Stimulated activated CD4-positive, alpha-beta T cell treated with anti-CD3 and anti-CD28 coated beads, Interleukin-4, amount 100 ng/mL, for 4 hours (primary cell): ENCODE measurements at regions not wholly inside any gene's neighbourhood (a gene's known extent, or its start where the extent isn't known, plus 50 kb on each side); places are given as distances from the start of the nearest gene placed in this dataset.

Experiments
- DNase-seq, 2 experiments: peaks; one replicate each; pipeline ENCODE4 v3.0.0-alpha.2; 2020

DNA sequence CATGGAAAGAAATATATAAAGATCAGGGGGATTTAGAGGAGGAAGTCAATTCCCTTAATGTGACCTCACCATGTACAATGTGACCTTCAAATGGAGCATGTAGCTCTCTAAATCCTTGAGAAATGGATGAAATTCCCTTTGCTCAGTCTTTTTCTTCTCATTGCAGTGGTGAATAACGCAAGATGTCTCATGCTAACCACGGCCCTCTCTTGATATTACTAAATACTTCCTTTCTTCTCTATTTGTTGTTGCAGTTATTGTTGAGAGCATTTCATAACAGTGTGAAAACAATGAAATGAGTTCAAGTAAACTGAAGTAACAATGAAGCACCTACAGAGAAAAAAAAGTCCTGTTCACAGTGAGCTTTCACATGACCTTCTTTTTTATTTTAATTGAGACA, 55.6 kb downstream of the ZNF281 start:
- no peak for DNase-seq

DNA sequence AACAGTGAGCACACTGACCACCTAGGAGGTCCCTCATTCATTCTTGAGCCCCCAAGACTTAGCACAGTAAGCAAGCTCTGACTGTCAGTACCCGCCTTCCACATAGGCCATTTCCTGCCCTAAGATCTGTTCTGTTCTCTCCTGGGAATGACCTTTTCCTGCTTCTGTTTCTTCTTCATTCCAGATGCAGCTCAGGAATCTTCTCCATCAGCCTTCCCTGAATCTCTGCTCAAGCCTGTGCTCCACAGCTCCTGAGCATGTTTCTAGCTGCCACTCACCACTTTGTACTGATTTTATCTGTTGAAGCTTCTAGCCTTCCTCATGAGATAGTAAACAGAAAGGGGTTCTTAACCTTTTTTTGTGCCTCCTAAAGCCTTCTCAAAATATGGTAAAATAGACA, 56.6 kb downstream of the ZNF281 start:
- no peak for DNase-seq

DNA sequence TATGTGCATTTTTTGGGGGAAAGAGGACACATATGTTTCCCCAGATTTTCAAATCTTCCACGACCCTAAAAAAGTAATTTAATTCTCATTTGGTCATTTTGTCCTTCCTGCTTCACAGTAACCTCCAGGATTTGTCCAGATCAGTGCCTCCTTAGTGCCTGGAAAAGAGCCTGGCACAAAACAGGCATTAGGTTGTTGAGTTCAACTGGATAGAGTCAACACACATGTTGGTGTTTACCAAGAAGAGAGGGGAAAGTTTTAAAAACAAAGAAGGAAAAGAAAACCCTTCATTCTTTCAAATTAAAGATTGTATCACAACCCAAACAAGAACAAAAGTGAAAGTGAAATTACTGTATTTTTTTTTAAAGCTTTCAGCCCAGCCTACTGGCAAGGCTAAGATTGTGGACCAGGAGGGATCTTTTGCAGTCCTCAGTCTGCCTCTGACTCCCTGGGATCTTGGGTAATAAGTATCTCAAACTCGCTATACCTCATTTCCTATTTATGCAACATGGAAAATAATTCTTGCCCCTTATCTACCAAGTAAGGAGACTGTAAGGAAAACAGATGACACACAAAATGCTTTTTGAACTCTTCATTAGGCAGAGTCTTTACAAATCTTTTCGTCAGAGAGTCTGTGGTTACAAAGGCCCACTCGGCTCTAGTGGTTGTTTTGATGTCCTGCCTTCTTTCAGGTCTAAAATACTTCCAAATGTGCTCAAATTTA, 57.8 kb downstream of the ZNF281 start:
- no peak for DNase-seq

- DNase-seq: no peak
Observed at GRCh38 chr1:200351425-200351824, 58.4 kb downstream of the ZNF281 start.

DNA sequence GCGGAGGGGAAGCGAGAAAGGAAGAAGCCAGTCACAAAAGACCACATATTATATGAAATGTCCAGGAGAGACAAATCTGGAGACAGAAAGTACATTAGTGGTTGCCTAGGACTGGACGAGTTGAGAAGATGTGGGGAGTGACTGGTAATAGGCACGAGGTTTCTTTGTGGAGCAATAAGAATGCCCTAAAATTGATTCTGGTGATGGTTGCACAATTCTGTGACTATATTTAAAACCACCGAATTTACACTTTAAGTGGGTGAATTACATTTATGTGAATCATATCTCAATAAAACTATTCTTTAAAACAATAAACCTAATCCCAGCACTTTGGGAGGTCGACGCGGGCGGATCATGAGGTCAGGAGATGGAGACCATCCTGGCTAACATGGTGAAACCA, 63.1 kb downstream of the ZNF281 start:
- DNase-seq: no peak

DNA sequence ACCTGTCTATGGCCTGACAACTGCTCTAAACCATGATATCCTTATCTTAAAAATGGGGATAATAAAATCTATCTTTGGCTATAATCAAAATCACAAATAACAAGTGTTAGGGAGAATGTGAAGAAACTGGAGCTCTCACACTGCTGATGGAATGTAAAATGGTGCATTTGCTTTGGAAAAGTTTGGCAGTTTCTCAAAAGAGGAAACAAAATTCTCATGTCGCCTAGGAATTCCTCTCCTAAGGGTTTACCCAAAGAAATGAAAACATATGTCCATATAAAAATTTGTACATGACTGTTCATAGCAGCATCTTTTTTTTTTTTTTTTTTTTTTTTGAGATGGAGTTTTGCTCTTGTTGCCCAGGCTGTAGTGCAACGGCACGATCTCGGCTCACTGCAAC, 64.3 kb downstream of the ZNF281 start:
- no peak for DNase-seq

GRCh38 chr1:200343874-200344273, 66.0 kb downstream of the ZNF281 start:
- DNase-seq: no peak

- DNase-seq: no peak
Observed at GRCh38 chr1:200342511-200343311, 67.1 kb downstream of the ZNF281 start.

- no peak for DNase-seq
Observed at GRCh38 chr1:200338451-200338850, 71.4 kb downstream of the ZNF281 start.

DNA sequence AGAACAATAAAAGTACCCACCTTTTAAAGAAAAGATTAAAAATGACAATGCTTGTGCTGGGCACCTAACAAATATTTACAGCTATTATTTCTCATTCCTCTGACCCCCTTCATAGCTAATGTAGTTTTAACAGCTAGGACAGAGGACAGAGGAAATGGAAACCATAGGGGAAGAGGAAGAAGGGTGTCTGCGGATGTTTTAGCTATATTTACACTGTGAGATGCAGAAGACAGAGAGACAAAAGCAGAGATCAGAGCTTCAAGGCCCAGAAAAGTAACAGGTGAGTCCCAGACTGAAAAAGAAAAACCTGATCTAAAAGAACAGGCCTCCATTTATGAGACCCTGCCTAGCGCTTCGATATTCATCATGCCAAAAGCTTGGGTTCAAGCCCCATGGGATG, 72.0 kb downstream of the ZNF281 start:
- no peak for DNase-seq

- DNase-seq: no peak
Observed at GRCh38 chr1:200337410-200337809, 72.4 kb downstream of the ZNF281 start.

DNA sequence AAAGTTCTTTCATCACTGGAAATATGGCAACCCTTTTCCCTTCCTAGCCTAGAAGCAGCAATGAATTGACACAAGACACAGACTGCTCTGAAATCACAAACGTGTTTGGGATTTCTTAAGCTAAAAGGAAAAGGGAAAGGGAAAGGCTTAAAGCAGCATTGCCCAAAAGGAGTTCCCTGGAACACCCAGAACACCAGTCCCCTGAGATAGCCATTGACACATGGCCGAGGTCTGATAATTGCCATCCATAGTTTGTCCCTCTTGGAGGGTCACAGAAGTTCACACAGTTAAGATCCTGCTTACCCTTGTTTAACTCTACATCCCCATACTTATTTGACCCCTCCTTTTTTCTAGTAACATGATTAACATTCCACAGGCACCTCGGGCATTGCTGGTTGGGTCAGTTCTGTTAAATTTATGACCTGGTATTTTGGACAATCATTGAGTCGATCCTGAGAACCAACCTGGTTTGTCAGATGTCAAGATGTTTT, 72.9 kb downstream of the ZNF281 start:
- DNase-seq: no peak

DNA sequence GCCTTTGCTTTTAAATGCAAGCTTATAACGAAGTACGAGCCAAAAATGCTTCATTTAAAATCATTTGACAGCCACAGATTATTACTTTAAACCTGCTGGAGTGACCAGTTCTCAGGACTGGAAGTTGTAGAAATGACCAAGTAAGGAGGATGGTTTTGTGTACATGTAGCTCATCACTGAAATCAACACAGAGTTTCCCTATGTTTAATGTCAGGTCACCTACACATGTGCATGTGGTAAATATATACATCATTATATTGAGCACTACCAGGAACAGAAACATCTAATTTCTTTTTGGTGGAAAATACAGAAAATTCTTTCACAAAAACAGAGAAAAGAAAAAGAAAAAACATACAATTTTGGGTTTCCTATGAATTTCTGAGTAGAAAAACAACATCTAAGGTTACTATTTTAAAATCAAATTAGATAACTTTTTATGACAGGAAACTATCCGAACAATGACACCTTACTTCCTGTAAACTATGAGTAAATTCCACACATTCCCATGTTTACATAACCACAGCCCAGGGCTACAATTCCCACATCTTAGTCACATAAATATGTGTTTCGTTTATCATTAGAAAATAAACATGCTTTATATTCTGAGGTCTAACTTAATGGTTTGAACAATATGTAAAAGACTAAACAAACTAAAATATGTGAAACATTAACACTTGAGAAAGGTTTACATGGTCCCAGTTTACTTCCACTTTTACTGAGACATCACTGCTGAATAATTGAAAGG, 73.6 kb downstream of the ZNF281 start:
- DNase-seq: no peak

- DNase-seq: no peak
Observed at GRCh38 chr1:200334661-200335256, 75.1 kb downstream of the ZNF281 start.

DNA sequence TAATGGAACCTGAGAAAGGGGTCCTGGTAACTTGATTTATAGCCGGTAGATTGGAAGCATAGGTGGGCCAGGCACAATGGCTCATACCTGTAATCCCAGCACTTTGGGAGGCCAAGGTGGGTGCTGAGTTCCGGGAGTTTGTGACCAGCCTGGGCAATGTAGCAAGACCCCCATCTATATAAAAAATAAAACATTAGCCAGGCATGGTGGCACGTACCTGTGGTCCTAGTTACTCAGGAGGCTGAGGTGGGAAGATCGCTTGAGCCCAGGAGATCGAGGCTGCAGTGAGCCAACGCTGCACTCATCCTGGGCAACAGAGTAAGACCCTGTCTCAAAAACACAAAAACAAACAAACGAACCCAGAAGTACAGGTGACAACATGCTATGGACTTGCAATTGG, 76.5 kb downstream of the ZNF281 start:
- DNase-seq: no peak

GRCh38 chr1:200332716-200333115, 77.1 kb downstream of the ZNF281 start:
- no peak for DNase-seq

GRCh38 chr1:200330741-200331428, 79.0 kb downstream of the ZNF281 start:
- no peak for DNase-seq

- no peak for DNase-seq
Observed at GRCh38 chr1:200329208-200329882, 80.5 kb downstream of the ZNF281 start.

GRCh38 chr1:200328379-200328778, 81.5 kb downstream of the ZNF281 start:
- DNase-seq: no peak

GRCh38 chr1:200323856-200324400, 85.9 kb downstream of the ZNF281 start:
- no peak for DNase-seq

DNA sequence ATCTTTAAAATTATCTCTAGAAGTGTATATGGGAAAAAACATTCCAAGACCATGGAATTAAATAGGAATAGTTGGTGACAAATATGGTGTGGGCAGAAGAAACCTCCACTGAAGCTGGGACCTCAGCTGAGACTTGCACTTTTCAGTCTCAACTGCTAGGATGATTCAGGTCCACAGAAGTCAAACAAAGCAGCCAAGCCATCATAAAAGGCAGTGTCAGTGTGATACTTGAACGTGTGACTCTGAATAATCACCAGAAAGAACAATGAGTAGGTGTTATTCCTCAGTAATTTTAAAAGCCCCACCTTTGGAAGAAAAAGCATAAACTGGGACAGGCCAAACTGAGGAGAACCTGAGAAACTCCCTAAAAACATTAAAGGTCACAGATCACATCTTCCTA, 90.7 kb downstream of the ZNF281 start:
- DNase-seq: no peak

- no peak for DNase-seq
Observed at GRCh38 chr1:200317236-200317635, 92.6 kb downstream of the ZNF281 start.
